K562 (cell line): ENCODE measurements at regions not wholly inside any gene's neighbourhood (a gene's known extent, or its start where the extent isn't known, plus 50 kb on each side); places are given as distances from the start of the nearest gene placed in this dataset.

Experiments
- BRCA1 ChIP-seq, 2 experiments: fragments of 450-650 bp in 1 of 2; sonication (generic) in 1 of 2; formaldehyde crosslinking in 1 of 2; IDR thresholded peaks; 2 replicates each; pipeline versions ENCODE4 v1.5.0 to v1.6.1; 2017 to 2020; ENCODE audit warnings: mild to moderate bottlenecking in 1 of 2, missing genetic modification reagents in 1 of 2
- TF ChIP-seq, protein P1 (sequence below), 3 experiments: IDR thresholded peaks in 2 of 3; conservative IDR thresholded peaks in 1 of 3; 2 replicates each; pipeline ENCODE4 v1.5.1; 2011 to 2012; ENCODE audit warnings: low read length in 3 of 3, mild to moderate bottlenecking in 3 of 3, control low read depth in 2 of 3, improper control_type of control experiment in 1 of 3, inconsistent platforms in 1 of 3, low read depth in 1 of 3, mixed read lengths in 1 of 3, moderate library complexity in 1 of 3; ENCODE audit not compliant: insufficient read depth in 2 of 3
- TF ChIP-seq, protein P2 (sequence below), 2 experiments: fragments of 450-650 bp in 1 of 2; sonication (generic) in 1 of 2; formaldehyde crosslinking in 1 of 2; IDR thresholded peaks in 1 of 2; conservative IDR thresholded peaks in 1 of 2; 2 replicates each; pipeline versions ENCODE4 v1.6.1 to v1.8.1; 2016 to 2023; ENCODE audit warnings: mild to moderate bottlenecking in 2 of 2, moderate library complexity in 2 of 2, inconsistent platforms in 1 of 2, missing genetic modification reagents in 1 of 2

DNA sequence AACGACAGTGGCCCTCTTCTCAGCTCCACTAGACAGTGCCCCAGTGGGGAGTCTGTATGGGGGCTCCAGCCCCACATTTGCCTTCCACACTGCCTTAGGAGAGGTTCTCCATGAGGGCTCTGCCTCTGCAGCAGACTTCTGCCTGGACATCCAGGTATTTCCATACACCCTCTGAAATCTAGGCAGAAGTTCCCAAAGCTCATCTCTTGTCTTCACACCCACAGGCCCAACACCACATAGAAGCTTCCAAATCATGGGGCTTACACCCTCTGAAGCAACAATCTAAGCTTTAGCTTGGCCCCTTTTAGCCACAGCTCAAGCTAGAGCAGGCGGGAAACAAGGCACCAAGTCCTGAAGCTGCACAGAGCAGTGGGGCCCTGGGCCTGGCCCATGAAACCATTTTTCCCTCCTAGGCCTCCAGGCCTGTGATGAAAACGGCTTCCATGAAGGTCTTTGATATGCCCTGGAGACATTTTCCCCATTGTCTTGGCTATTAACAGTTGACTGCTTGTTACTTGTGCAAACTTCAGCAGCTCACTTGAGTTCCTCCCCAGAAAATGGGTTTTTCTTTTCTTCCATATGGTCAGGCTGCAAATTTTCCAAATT, 89.2 kb downstream of the KBTBD2 start:
- TF ChIP-seq, protein P1, sequence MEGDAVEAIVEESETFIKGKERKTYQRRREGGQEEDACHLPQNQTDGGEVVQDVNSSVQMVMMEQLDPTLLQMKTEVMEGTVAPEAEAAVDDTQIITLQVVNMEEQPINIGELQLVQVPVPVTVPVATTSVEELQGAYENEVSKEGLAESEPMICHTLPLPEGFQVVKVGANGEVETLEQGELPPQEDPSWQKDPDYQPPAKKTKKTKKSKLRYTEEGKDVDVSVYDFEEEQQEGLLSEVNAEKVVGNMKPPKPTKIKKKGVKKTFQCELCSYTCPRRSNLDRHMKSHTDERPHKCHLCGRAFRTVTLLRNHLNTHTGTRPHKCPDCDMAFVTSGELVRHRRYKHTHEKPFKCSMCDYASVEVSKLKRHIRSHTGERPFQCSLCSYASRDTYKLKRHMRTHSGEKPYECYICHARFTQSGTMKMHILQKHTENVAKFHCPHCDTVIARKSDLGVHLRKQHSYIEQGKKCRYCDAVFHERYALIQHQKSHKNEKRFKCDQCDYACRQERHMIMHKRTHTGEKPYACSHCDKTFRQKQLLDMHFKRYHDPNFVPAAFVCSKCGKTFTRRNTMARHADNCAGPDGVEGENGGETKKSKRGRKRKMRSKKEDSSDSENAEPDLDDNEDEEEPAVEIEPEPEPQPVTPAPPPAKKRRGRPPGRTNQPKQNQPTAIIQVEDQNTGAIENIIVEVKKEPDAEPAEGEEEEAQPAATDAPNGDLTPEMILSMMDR (IDR thresholded peaks at IDR 0.05 in 2 of 3, conservative IDR thresholded peaks at IDR 0.05 in 1 of 3; ENCODE audit: insufficient read depth in 2 of 3, low read depth in 1 of 3, low read length in 3 of 3), result no peak
- TF ChIP-seq, protein P2, sequence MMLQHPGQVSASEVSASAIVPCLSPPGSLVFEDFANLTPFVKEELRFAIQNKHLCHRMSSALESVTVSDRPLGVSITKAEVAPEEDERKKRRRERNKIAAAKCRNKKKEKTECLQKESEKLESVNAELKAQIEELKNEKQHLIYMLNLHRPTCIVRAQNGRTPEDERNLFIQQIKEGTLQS (IDR thresholded peaks at IDR 0.05), result no peak
- TF ChIP-seq, protein P2 (CRISPR knock-in tag; conservative IDR thresholded peaks at IDR 0.05), result no peak
- TF ChIP-seq BRCA1 (IDR thresholded peaks at IDR 0.05), result no peak
- TF ChIP-seq BRCA1 (CRISPR knock-in tag; IDR thresholded peaks at IDR 0.05), result no peak
